AG04450 (cell line): ENCODE measurements at regions not wholly inside any gene's neighbourhood (a gene's known extent, or its start where the extent isn't known, plus 50 kb on each side); places are given as distances from the start of the nearest gene placed in this dataset.

ENCODE experiments used
- CTCF ChIA-PET: fragments of 300-600, 350-600 bp; formaldehyde crosslinking; extraction: SDS; loops from one replicate; lab custom pipeline; 2022; ENCODE audit warnings: antibody characterized with exemption, inconsistent platforms; lab: Charles Lee
- POLR2A ChIA-PET: fragments of 350-600 bp; formaldehyde crosslinking; extraction: SDS; loops from one replicate; lab custom pipeline; 2021; ENCODE audit warnings: antibody characterized with exemption, inconsistent platforms; lab: Yijun Ruan, JAX
- DNase-seq: peaks from one replicate; pipeline ENCODE4 v3.0.0-alpha.2; 2011; ENCODE audit warnings: low read depth, low spot score
- H3K27ac ChIP-seq: one replicate; pipeline ENCODE4 v1.5.1; 2012; ENCODE audit warnings: low read depth, low read length, control low read depth
- H3K27me3 ChIP-seq: one replicate; pipeline ENCODE4 v1.6.0; 2012; ENCODE audit warnings: low read length; ENCODE audit not compliant: control insufficient read depth, insufficient read depth
- H3K4me3 ChIP-seq: 2 replicates; pipeline ENCODE4 v1.5.1; 2011; ENCODE audit warnings: mild to moderate bottlenecking, low read depth, low read length, control low read depth
- H3K9me3 ChIP-seq: 2 replicates; pipeline ENCODE4 v1.5.1; 2012; ENCODE audit warnings: low read length; ENCODE audit not compliant: control insufficient read depth, insufficient read depth
- CTCF ChIP-seq: IDR thresholded peaks from 2 replicates; pipeline ENCODE4 v1.5.1; 2011; ENCODE audit warnings: low read depth, low read length, control low read depth, inconsistent platforms

- Histone ChIP-seq H3K27ac (no peak overlapping the region), H3K27me3 (no peaks in the 10 kb centered on the region), H3K9me3 (peaks cover 61% of the 10 kb centered on the region), H3K4me3 (no peak overlapping the region)
- no peak for TF ChIP-seq CTCF
- CTCF ChIA-PET = no interaction called here
- no peak for DNase-seq
- POLR2A ChIA-PET = no interaction called here
Measured at GRCh38 chr13:112226320-112227002, 149.7 kb upstream of the SPACA7 start.

- Histone ChIP-seq H3K4me3 (no peak overlapping the region), H3K27me3 (no peaks in the 10 kb centered on the region), H3K27ac (no peak overlapping the region), H3K9me3 (peaks cover 63% of the 10 kb centered on the region)
- CTCF ChIA-PET = no interaction called here
- no peak for TF ChIP-seq CTCF
- POLR2A ChIA-PET = no interaction called here
- DNase-seq = no peak
Measured at GRCh38 chr13:112227031-112227430, 149.1 kb upstream of the SPACA7 start.

- Histone ChIP-seq H3K27ac (no peak overlapping the region), H3K27me3 (no peaks in the 10 kb centered on the region), H3K9me3 (peaks cover 70% of the 10 kb centered on the region), H3K4me3 (no peak overlapping the region)
- DNase-seq = no peak
- POLR2A ChIA-PET = no interaction called here
- TF ChIP-seq CTCF = no peak
- CTCF ChIA-PET = no interaction called here
Measured at GRCh38 chr13:112229445-112229844, 146.7 kb upstream of the SPACA7 start.

GRCh38 chr13:112229992-112230872 is 145.9 kb upstream of the SPACA7 start:
- Histone ChIP-seq H3K27ac (no peak overlapping the region), H3K9me3 (peaks cover 73% of the 10 kb centered on the region), H3K27me3 (no peaks in the 10 kb centered on the region), H3K4me3 (no peak overlapping the region)
- ChIA-PET POLR2A (no interaction called here), CTCF (no interaction called here)
- no peak for TF ChIP-seq CTCF
- no peak for DNase-seq
